ENCODE measurements at regions not wholly inside any gene's neighbourhood (a gene's known extent, or its start where the extent isn't known, plus 50 kb on each side); places are given as distances from the start of the nearest gene placed in this dataset.

GRCh38 chr5:73996151-73996755 lies 370.3 kb downstream of the ARHGEF28 start:
- no peaks in the 10 kb centered on the region for H3K4me1 Mint-ChIP-seq (ENCODE audit: low read depth)
- H3K27me3 Mint-ChIP-seq (ENCODE audit: low read depth), result peaks cover 3% of the 10 kb centered on the region
- H3K36me3 Mint-ChIP-seq (ENCODE audit: low read depth), result no peaks in the 10 kb centered on the region
- no peak overlapping the region for H3K27ac Mint-ChIP-seq
- no peaks in the 10 kb centered on the region for H3K9me3 Mint-ChIP-seq
- H3K4me3 Mint-ChIP-seq, result no peak overlapping the region

GRCh38 chr5:73994963-73995362 lies 369.0 kb downstream of the ARHGEF28 start:
- H3K27me3 Mint-ChIP-seq (ENCODE audit: low read depth), result peaks cover 10% of the 10 kb centered on the region
- no peaks in the 10 kb centered on the region for H3K4me1 Mint-ChIP-seq (ENCODE audit: low read depth)
- H3K4me3 Mint-ChIP-seq, result no peak overlapping the region
- H3K9me3 Mint-ChIP-seq, result no peaks in the 10 kb centered on the region
- no peak overlapping the region for H3K27ac Mint-ChIP-seq
- H3K36me3 Mint-ChIP-seq (ENCODE audit: low read depth), result no peaks in the 10 kb centered on the region
